ENCODE measurements at regions not wholly inside any gene's neighbourhood (a gene's known extent, or its start where the extent isn't known, plus 50 kb on each side); places are given as distances from the start of the nearest gene placed in this dataset.

DNA sequence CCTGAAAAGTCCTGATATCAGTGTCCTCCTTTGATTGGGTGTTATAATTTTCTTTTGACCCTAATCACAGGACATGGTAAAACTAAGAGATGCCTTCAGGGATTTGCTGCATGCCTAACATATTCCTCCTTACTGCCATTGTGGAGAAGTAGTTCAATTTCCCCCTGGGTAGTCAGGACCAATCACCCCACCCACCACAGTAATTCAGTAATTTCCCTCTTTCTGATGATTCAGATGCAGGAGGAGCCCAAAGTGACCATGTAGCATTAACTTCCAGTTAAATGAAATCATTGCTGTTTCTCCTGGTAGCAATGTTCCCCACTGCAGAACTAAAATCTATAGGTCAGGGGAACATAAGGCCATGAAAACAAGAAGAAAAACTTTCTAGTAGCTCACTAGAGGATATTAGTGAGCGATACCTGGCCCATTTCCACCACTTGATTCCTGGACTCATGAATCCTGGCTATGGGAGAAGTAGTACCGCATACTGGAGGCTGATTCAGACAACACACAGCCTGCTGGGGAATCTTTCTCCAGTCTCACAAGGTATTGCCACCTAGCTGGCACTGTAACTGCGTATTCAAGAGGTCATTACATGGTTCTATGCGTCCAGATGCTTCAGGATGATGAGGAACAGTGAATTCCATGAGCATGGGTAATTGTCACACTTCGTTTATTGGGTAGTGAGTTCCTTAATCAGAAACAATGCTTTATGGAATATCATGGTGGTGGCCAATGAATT, 561.2 kb downstream of the HAO1 start:
- intact Hi-C loops (cut with micrococcal nuclease; ENCODE audit: unreplicated experiment) (loop anchor here (10.0 kb wide), 1 partner anchor 1854 kb away; no protein-coding TSS in a partner anchor), in situ Hi-C loops (cut with HindIII; ENCODE audit: extremely low pct_ligation_motif_present, low pct_unique_long_range_greater_than_20kb) (loop anchor here (10.0 kb wide), 1 partner anchor 264 kb away; no protein-coding TSS in a partner anchor)
- Histone ChIP-seq H3K9ac (ENCODE audit: insufficient read depth, low read depth, low read length) (no peak overlapping the region), H3K79me2 (ENCODE audit: insufficient read depth, low read length) (no peaks in the 10 kb centered on the region), H3K27me3 (ENCODE audit: control insufficient read depth in 1 of 2, insufficient read depth in 2 of 2, low read length in 2 of 2) (no peaks in the 10 kb centered on the region), H3K4me1 (ENCODE audit: insufficient read depth, low read length) (no peaks in the 10 kb centered on the region), H2AFZ (ENCODE audit: low read length) (no peak overlapping the region), H3K4me3 (replicated peaks in 1 of 3; ENCODE audit: insufficient read depth in 1 of 3, low read depth in 2 of 3, low read length in 3 of 3) (no peak overlapping the region), H4K20me1 (ENCODE audit: insufficient read depth, low read length) (no peaks in the 10 kb centered on the region), H3K4me2 (ENCODE audit: low read depth, low read length) (no peak overlapping the region), H3K9me3 (ENCODE audit: low read length) (no peaks in the 10 kb centered on the region), H3K36me3 (replicated peaks in 1 of 2; ENCODE audit: control insufficient read depth in 1 of 2, insufficient read depth in 2 of 2, low read length in 2 of 2) (no peaks in the 10 kb centered on the region), H3K27ac (ENCODE audit: extremely low read length, insufficient read depth, low read length) (no peak overlapping the region)
- 11% methylated on average over 5 of the region's 5 CpGs for WGBS (ENCODE audit: low lambda C conversion rate)
- ChIA-PET POLR2A (no interaction called here), CTCF (ENCODE audit: low intra/inter-chr PET ratio, low total read pairs) (no interaction called here)
- no peak for ATAC-seq
- no peak for DNase-seq (ENCODE audit: low spot score)
- no TSS peak for BruUV-seq (replicated peaks)
- no peak for FAIRE-seq
- TF ChIP-seq, protein P1, sequence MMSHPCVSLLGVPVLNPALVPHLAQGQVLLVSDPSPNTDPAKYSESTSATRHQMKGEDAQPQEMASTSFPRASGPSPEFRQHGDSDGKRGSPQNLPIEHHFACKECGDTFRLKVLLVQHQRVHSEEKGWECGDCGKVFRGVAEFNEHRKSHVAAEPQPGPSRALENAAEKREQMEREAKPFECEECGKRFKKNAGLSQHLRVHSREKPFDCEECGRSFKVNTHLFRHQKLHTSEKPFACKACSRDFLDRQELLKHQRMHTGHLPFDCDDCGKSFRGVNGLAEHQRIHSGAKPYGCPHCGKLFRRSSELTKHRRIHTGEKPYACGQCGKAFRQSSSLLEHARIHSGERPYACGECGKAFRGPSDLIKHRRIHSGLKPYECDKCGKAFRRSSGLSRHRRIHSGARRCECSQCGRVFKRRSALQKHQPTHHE (CRISPR knock-in tag; IDR thresholded peaks at IDR 0.05; ENCODE audit: borderline replicate concordance): no peak
- TF ChIP-seq HNRNPUL1 (IDR thresholded peaks at IDR 0.05; ENCODE audit: low read depth, low read length): no peak
- TF ChIP-seq SP5 (CRISPR knock-in tag; IDR thresholded peaks at IDR 0.05; ENCODE audit: borderline replicate concordance, low read depth): no peak
- TF ChIP-seq, protein P2, sequence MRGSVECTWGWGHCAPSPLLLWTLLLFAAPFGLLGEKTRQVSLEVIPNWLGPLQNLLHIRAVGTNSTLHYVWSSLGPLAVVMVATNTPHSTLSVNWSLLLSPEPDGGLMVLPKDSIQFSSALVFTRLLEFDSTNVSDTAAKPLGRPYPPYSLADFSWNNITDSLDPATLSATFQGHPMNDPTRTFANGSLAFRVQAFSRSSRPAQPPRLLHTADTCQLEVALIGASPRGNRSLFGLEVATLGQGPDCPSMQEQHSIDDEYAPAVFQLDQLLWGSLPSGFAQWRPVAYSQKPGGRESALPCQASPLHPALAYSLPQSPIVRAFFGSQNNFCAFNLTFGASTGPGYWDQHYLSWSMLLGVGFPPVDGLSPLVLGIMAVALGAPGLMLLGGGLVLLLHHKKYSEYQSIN (CRISPR knock-in tag; IDR thresholded peaks at IDR 0.05; ENCODE audit: borderline replicate concordance): no peak
- TF ChIP-seq DMAP1 (CRISPR knock-in tag; IDR thresholded peaks at IDR 0.05): no peak
- TF ChIP-seq ZC3H4 (CRISPR knock-in tag; IDR thresholded peaks at IDR 0.05; ENCODE audit: borderline replicate concordance): no peak
- TF ChIP-seq TBL1XR1 (IDR thresholded peaks at IDR 0.05; ENCODE audit: borderline replicate concordance, low read length, partially characterized antibody): no peak
- no peak for TF ChIP-seq NR2F6 (IDR thresholded peaks at IDR 0.05)
- TF ChIP-seq NR2F6 (CRISPR knock-in tag; IDR thresholded peaks at IDR 0.05): no peak
- TF ChIP-seq ZNF761 (CRISPR knock-in tag; conservative IDR thresholded peaks at IDR 0.05): no peak
- no peak for TF ChIP-seq ZNF556 (CRISPR knock-in tag; IDR thresholded peaks at IDR 0.05; ENCODE audit: borderline replicate concordance)
- TF ChIP-seq ZKSCAN1 (IDR thresholded peaks at IDR 0.05; ENCODE audit: low read length): no peak
- TF ChIP-seq NFIC (IDR thresholded peaks at IDR 0.05; ENCODE audit: low read length): no peak
- TF ChIP-seq HMGA1 (CRISPR knock-in tag; conservative IDR thresholded peaks at IDR 0.05): no peak
- no peak for TF ChIP-seq ZFP90 (CRISPR knock-in tag; IDR thresholded peaks at IDR 0.05; ENCODE audit: borderline replicate concordance)
- no peak for TF ChIP-seq ZNF10 (CRISPR knock-in tag; IDR thresholded peaks at IDR 0.05; ENCODE audit: borderline replicate concordance, low read depth)
- TF ChIP-seq CEBPB (IDR thresholded peaks at IDR 0.05; ENCODE audit: borderline replicate concordance, low read depth, low read length): no peak
- TF ChIP-seq, protein P3, sequence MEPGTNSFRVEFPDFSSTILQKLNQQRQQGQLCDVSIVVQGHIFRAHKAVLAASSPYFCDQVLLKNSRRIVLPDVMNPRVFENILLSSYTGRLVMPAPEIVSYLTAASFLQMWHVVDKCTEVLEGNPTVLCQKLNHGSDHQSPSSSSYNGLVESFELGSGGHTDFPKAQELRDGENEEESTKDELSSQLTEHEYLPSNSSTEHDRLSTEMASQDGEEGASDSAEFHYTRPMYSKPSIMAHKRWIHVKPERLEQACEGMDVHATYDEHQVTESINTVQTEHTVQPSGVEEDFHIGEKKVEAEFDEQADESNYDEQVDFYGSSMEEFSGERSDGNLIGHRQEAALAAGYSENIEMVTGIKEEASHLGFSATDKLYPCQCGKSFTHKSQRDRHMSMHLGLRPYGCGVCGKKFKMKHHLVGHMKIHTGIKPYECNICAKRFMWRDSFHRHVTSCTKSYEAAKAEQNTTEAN (CRISPR knock-in tag; conservative IDR thresholded peaks at IDR 0.05): no peak
- TF ChIP-seq, protein P4, sequence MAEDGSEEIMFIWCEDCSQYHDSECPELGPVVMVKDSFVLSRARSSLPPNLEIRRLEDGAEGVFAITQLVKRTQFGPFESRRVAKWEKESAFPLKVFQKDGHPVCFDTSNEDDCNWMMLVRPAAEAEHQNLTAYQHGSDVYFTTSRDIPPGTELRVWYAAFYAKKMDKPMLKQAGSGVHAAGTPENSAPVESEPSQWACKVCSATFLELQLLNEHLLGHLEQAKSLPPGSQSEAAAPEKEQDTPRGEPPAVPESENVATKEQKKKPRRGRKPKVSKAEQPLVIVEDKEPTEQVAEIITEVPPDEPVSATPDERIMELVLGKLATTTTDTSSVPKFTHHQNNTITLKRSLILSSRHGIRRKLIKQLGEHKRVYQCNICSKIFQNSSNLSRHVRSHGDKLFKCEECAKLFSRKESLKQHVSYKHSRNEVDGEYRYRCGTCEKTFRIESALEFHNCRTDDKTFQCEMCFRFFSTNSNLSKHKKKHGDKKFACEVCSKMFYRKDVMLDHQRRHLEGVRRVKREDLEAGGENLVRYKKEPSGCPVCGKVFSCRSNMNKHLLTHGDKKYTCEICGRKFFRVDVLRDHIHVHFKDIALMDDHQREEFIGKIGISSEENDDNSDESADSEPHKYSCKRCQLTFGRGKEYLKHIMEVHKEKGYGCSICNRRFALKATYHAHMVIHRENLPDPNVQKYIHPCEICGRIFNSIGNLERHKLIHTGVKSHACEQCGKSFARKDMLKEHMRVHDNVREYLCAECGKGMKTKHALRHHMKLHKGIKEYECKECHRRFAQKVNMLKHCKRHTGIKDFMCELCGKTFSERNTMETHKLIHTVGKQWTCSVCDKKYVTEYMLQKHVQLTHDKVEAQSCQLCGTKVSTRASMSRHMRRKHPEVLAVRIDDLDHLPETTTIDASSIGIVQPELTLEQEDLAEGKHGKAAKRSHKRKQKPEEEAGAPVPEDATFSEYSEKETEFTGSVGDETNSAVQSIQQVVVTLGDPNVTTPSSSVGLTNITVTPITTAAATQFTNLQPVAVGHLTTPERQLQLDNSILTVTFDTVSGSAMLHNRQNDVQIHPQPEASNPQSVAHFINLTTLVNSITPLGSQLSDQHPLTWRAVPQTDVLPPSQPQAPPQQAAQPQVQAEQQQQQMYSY (CRISPR knock-in tag; IDR thresholded peaks at IDR 0.05): no peak
